ENCODE measurements at regions not wholly inside any gene's neighbourhood (a gene's known extent, or its start where the extent isn't known, plus 50 kb on each side); places are given as distances from the start of the nearest gene placed in this dataset.

- H2AFZ ChIP-seq: no peak overlapping the region
- H3K4me3 ChIP-seq (ENCODE audit: low read depth, low read length): no peak overlapping the region
- H3K9ac ChIP-seq: no peak overlapping the region
- H3K9me3 ChIP-seq (ENCODE audit: control insufficient read depth, low read length): no peaks in the 10 kb centered on the region
- H3K4me1 ChIP-seq: no peaks in the 10 kb centered on the region
- H3K4me2 ChIP-seq (ENCODE audit: low read length): no peak overlapping the region
- H3K36me3 ChIP-seq (ENCODE audit: control insufficient read depth, insufficient read depth, low read length): no peaks in the 10 kb centered on the region
- no peaks in the 10 kb centered on the region for H3K79me2 ChIP-seq
- H3K27me3 ChIP-seq (ENCODE audit: control insufficient read depth, insufficient read depth, low read length): no peaks in the 10 kb centered on the region
- no peak overlapping the region for H3K27ac ChIP-seq
- TF ChIP-seq CTCF (IDR thresholded peaks at IDR 0.05): no peak
These were observed 85.4 kb upstream of the TLE3 start for GRCh38 chr15:70182858-70183695.

GRCh38 chr15:70181626-70182255, 84.0 kb upstream of the TLE3 start:
- no peaks in the 10 kb centered on the region for H3K4me1 ChIP-seq
- H3K79me2 ChIP-seq: no peaks in the 10 kb centered on the region
- H3K4me2 ChIP-seq (ENCODE audit: low read length): no peak overlapping the region
- no peak for TF ChIP-seq CTCF (IDR thresholded peaks at IDR 0.05)
- no peak overlapping the region for H3K4me3 ChIP-seq (ENCODE audit: low read depth, low read length)
- H3K36me3 ChIP-seq (ENCODE audit: control insufficient read depth, insufficient read depth, low read length): no peaks in the 10 kb centered on the region
- no peaks in the 10 kb centered on the region for H3K9me3 ChIP-seq (ENCODE audit: control insufficient read depth, low read length)
- H3K27me3 ChIP-seq (ENCODE audit: control insufficient read depth, insufficient read depth, low read length): no peaks in the 10 kb centered on the region
- H3K27ac ChIP-seq: no peak overlapping the region
- H3K9ac ChIP-seq: no peak overlapping the region
- no peak overlapping the region for H2AFZ ChIP-seq

DNA sequence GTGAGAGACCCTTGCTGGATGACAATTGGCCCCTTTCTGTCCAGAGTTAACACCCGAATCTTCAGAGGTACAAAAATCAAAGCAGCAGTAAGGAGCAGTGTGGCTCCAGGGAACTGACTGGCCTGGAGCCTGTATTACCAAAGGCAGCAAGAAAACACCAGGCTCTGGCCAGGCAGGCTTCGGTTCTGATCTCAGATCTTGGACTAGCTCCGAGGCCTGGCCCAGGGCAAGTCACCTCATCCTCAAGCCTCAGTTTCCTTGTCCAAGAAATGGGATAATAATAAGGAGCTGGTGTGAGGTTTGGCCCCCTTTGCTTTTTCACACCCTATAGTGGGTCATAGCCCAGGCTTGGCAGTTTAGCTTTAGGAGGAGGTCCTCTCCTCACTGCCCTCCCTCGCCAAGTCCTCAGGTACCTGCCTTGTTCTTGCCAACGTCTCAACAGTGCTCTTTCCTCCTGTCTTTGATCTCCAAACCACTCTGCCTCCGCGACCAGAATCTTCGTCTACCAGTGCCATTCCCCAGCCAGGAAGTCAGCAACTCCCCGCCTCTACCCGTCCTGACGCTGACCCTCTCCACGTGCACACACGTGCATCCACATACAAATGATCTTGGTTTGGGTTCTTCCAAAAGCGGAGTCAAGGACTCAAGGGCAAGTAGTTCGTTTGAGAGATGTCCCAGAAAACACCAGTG, 82.6 kb upstream of the TLE3 start:
- Histone ChIP-seq H3K4me3 (ENCODE audit: low read depth, low read length) (no peak overlapping the region), H3K79me2 (no peaks in the 10 kb centered on the region), H3K4me1 (no peaks in the 10 kb centered on the region), H3K9ac (no peak overlapping the region), H2AFZ (no peak overlapping the region), H3K36me3 (ENCODE audit: control insufficient read depth, insufficient read depth, low read length) (no peaks in the 10 kb centered on the region), H3K27ac (no peak overlapping the region), H3K4me2 (ENCODE audit: low read length) (no peak overlapping the region), H3K9me3 (ENCODE audit: control insufficient read depth, low read length) (no peaks in the 10 kb centered on the region), H3K27me3 (ENCODE audit: control insufficient read depth, insufficient read depth, low read length) (no peaks in the 10 kb centered on the region)
- TF ChIP-seq CTCF (IDR thresholded peaks at IDR 0.05): no peak

DNA sequence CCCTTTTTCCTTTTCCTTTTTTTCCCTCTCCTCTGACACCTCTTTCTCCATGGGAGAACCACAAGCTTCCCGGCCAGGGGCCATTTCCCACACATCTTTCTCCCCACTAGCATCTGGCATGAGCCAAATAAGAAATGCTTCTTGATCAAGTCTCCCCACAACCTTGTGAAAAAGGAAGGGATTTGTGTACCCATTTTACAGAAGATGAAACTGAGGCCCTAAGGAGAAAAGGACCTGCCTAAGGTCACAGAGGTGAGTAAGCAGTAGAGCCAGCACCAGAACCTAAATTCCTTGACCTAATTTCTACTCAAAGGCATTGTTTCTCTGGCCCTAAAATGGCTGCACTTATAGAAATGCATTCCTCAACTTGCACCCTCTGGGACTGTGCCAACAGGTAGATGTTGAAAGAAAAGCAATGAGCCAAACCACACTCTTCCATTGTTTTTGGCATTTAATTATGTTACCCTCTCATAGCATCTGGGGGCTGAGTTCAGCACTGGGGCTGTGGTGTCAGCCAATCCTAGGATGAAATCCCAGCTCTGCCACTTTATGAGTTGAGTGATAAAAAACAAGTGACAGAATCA, 81.7 kb upstream of the TLE3 start:
- Histone ChIP-seq H3K27ac (no peak overlapping the region), H3K4me3 (ENCODE audit: low read depth, low read length) (no peak overlapping the region), H2AFZ (no peak overlapping the region), H3K36me3 (ENCODE audit: control insufficient read depth, insufficient read depth, low read length) (no peaks in the 10 kb centered on the region), H3K4me1 (no peaks in the 10 kb centered on the region), H3K27me3 (ENCODE audit: control insufficient read depth, insufficient read depth, low read length) (no peaks in the 10 kb centered on the region), H3K9ac (no peak overlapping the region), H3K4me2 (ENCODE audit: low read length) (no peak overlapping the region), H3K9me3 (ENCODE audit: control insufficient read depth, low read length) (no peaks in the 10 kb centered on the region), H3K79me2 (no peaks in the 10 kb centered on the region)
- no peak for TF ChIP-seq CTCF (IDR thresholded peaks at IDR 0.05)

Data from parathyroid adenoma (tissue), 2 donors.